ENCODE measurements at regions not wholly inside any gene's neighbourhood (a gene's known extent, or its start where the extent isn't known, plus 50 kb on each side); places are given as distances from the start of the nearest gene placed in this dataset.
A peak's percentile ranks its signal among the peaks of the same experiment; 100 is the strongest.

- H3K27ac Mint-ChIP-seq: no peak overlapping the region
- no peaks in the 10 kb centered on the region for H3K4me1 Mint-ChIP-seq
- peaks cover 3 to 8% (median 3%) of the 10 kb centered on the region in 3 donors for H3K27me3 Mint-ChIP-seq (ENCODE audit: low read depth in 3 of 3)
- peaks cover 0 to 16% (median 4%) of the 10 kb centered on the region in 7 donors for H3K9me3 Mint-ChIP-seq
- H3K4me3 ChIP-seq (replicated peaks in 1 of 3; ENCODE audit: low read depth in 2 of 3, low read length in 3 of 3): no peak overlapping the region
- H3K4me3 Mint-ChIP-seq: no peak overlapping the region
- no peak overlapping the region for H3K27ac ChIP-seq (ENCODE audit: low read depth in 1 of 2, low read length in 2 of 2)
- H3K36me3 ChIP-seq (replicated peaks in 1 of 2; ENCODE audit: control insufficient read depth in 1 of 2, insufficient read depth in 2 of 2, low read length in 2 of 2): no peaks in the 10 kb centered on the region
- 100% methylated on average over 1 of the region's 3 CpGs for WGBS (ENCODE audit: insufficient coverage)
- no peaks in the 10 kb centered on the region for H4K20me1 ChIP-seq (ENCODE audit: insufficient read depth, low read length)
- no peak overlapping the region for H3K4me2 ChIP-seq (replicated peaks; ENCODE audit: extremely low read depth, low read length, poor library complexity, severe bottlenecking)
- DNase-seq: no peak
- H3K9me3 ChIP-seq (replicated peaks in 1 of 2; ENCODE audit: control insufficient read depth in 1 of 2, insufficient read depth in 1 of 2, low read length in 2 of 2): no peaks in the 10 kb centered on the region
- TF ChIP-seq, protein P1, sequence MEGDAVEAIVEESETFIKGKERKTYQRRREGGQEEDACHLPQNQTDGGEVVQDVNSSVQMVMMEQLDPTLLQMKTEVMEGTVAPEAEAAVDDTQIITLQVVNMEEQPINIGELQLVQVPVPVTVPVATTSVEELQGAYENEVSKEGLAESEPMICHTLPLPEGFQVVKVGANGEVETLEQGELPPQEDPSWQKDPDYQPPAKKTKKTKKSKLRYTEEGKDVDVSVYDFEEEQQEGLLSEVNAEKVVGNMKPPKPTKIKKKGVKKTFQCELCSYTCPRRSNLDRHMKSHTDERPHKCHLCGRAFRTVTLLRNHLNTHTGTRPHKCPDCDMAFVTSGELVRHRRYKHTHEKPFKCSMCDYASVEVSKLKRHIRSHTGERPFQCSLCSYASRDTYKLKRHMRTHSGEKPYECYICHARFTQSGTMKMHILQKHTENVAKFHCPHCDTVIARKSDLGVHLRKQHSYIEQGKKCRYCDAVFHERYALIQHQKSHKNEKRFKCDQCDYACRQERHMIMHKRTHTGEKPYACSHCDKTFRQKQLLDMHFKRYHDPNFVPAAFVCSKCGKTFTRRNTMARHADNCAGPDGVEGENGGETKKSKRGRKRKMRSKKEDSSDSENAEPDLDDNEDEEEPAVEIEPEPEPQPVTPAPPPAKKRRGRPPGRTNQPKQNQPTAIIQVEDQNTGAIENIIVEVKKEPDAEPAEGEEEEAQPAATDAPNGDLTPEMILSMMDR (IDR thresholded peaks at IDR 0.05): no peak
- H3K9ac ChIP-seq (ENCODE audit: insufficient read depth, low read length, poor library complexity, severe bottlenecking): no peak overlapping the region
- no peak overlapping the region for H2AFZ ChIP-seq (ENCODE audit: insufficient read depth, low read depth, low read length, poor library complexity, severe bottlenecking)
- no peaks in the 10 kb centered on the region for H3K79me2 ChIP-seq (ENCODE audit: insufficient read depth, low read length)
- H3K4me1 ChIP-seq (ENCODE audit: control insufficient read depth in 1 of 2, insufficient read depth in 2 of 2, low read length in 2 of 2): no peaks in the 10 kb centered on the region
- no peaks in the 10 kb centered on the region for H3K27me3 ChIP-seq (ENCODE audit: control insufficient read depth in 2 of 2, insufficient read depth in 2 of 2, low read length in 2 of 2)
- H3K36me3 Mint-ChIP-seq: no peaks in the 10 kb centered on the region
- intact Hi-C loops (cut with micrococcal nuclease): no loop called here
Observed at GRCh38 chr1:5659606-5660005, 332.6 kb downstream of the NPHP4 start.

DNA sequence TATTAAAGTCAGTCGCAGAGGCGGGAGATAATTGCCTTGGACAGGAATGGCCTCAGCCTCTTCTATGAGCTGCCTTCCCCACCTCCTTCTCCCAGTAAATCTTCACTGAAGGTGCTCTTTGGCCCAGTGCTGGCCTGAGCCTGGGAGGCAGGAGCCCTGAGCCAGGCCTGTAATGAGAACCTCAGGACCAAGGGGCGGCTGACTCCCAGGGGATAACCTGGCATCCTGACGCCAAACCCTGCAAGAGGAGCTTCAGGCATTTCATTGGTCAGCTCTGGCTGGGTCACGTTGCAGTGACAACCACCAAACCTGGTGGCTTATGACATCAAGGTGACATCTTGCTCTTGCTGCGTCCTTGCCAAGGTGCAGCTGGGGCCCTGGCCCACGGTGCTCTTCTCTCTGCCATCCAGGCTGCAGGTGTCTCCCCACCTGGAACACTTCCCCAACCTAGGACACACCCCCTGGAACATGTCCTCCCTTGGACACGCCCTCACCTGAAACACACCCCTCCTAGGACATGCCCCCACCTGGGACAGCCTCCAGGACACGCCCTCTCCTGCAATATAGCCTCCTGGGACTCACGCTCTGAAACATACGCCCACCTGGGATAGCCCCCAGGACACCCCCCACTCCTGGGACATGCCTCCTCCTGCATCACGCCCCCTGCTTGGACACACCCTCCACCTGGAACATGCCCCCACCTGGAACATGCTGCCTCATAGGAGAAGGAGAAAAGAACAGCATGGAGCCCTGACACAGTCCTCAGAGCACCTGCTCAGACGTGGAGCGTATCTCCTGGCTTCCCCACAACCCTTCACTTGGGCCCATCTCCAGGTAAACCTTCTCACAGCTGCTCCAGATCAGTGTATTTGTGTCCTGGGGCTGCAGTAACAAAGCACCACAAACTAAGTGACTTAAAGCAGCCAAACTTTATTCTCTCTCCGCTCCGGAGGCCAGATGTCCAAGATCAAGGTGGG, 333.6 kb downstream of the NPHP4 start:
- Mint-ChIP-seq H3K4me1 (no peaks in the 10 kb centered on the region), H3K9me3 (peaks cover 0 to 16% (median 5%) of the 10 kb centered on the region in 7 donors), H3K4me3 (no peak overlapping the region), H3K36me3 (no peaks in the 10 kb centered on the region), H3K27ac (peak overlapping the region in 1 of 7 donors; percentile 62), H3K27me3 (ENCODE audit: low read depth in 3 of 3) (peaks cover 0 to 8% (median 3%) of the 10 kb centered on the region in 3 donors)
- intact Hi-C loops (cut with micrococcal nuclease): no loop called here
- no peaks in the 10 kb centered on the region for H3K36me3 ChIP-seq (replicated peaks in 1 of 2; ENCODE audit: control insufficient read depth in 1 of 2, insufficient read depth in 2 of 2, low read length in 2 of 2)
- H3K27me3 ChIP-seq (ENCODE audit: control insufficient read depth in 2 of 2, insufficient read depth in 2 of 2, low read length in 2 of 2): no peaks in the 10 kb centered on the region
- H3K9me3 ChIP-seq (replicated peaks in 1 of 2; ENCODE audit: control insufficient read depth in 1 of 2, insufficient read depth in 1 of 2, low read length in 2 of 2): no peaks in the 10 kb centered on the region
- no peak overlapping the region for H3K9ac ChIP-seq (ENCODE audit: insufficient read depth, low read length, poor library complexity, severe bottlenecking)
- TF ChIP-seq, protein P1 (IDR thresholded peaks at IDR 0.05): no peak
- H3K27ac ChIP-seq (ENCODE audit: low read depth in 1 of 2, low read length in 2 of 2): no peak overlapping the region
- 83% methylated on average over 11 of the region's 16 CpGs for WGBS (ENCODE audit: insufficient coverage)
- H4K20me1 ChIP-seq (ENCODE audit: insufficient read depth, low read length): no peaks in the 10 kb centered on the region
- no peaks in the 10 kb centered on the region for H3K79me2 ChIP-seq (ENCODE audit: insufficient read depth, low read length)
- no peak overlapping the region for H3K4me3 ChIP-seq (replicated peaks in 1 of 3; ENCODE audit: low read depth in 2 of 3, low read length in 3 of 3)
- H3K4me1 ChIP-seq (ENCODE audit: control insufficient read depth in 1 of 2, insufficient read depth in 2 of 2, low read length in 2 of 2): no peaks in the 10 kb centered on the region
- no peak overlapping the region for H3K4me2 ChIP-seq (replicated peaks; ENCODE audit: extremely low read depth, low read length, poor library complexity, severe bottlenecking)
- no peak for DNase-seq
- H2AFZ ChIP-seq (ENCODE audit: insufficient read depth, low read depth, low read length, poor library complexity, severe bottlenecking): no peak overlapping the region
